ENCODE measurements at regions not wholly inside any gene's neighbourhood (a gene's known extent, or its start where the extent isn't known, plus 50 kb on each side); places are given as distances from the start of the nearest gene placed in this dataset.

DNA sequence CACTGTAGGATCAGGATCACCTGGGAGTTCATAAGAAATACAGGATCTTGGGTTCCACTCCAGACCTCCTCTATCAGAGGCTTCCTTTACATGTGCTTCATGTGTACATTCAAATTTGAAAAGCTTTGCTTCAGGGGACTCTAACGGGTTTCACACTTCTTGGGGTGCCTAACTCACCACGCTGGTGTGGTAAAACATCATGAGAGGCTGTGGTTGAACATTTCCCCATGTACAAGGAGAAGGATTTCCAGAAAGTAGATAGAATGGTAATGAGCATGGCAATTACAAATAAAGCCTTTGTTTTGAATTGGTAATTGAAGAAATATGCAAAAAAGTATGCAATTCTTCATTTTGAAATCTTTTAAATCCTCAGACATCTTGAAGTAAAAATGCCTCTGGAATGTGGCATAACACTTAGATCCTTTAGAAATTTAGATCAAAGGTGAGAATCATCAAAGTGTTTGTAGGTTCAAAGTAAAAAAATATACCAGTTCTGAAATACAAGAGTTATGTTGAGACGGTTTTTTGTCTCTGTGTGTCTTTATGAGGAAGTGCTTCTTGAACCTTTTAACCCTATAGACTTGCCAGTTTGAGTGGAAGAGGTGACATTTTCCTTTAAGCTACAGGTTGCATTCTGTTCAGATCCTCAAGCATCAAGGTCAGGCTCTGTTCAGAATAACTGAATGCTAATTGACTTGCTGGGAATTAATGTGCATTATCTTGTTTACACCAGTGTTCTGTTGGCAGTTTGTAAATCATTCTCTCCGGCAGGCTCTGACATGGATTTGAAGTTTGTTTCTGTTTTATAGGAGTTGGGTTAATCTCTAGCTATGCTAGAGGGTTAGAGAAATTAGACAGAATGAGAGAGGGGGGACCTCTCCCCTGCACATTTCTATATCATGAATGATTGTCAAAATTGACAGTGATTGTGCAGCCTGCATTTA, 415.3 kb downstream of the MAN2A1 start (continued):
- TF ChIP-seq, protein P1, sequence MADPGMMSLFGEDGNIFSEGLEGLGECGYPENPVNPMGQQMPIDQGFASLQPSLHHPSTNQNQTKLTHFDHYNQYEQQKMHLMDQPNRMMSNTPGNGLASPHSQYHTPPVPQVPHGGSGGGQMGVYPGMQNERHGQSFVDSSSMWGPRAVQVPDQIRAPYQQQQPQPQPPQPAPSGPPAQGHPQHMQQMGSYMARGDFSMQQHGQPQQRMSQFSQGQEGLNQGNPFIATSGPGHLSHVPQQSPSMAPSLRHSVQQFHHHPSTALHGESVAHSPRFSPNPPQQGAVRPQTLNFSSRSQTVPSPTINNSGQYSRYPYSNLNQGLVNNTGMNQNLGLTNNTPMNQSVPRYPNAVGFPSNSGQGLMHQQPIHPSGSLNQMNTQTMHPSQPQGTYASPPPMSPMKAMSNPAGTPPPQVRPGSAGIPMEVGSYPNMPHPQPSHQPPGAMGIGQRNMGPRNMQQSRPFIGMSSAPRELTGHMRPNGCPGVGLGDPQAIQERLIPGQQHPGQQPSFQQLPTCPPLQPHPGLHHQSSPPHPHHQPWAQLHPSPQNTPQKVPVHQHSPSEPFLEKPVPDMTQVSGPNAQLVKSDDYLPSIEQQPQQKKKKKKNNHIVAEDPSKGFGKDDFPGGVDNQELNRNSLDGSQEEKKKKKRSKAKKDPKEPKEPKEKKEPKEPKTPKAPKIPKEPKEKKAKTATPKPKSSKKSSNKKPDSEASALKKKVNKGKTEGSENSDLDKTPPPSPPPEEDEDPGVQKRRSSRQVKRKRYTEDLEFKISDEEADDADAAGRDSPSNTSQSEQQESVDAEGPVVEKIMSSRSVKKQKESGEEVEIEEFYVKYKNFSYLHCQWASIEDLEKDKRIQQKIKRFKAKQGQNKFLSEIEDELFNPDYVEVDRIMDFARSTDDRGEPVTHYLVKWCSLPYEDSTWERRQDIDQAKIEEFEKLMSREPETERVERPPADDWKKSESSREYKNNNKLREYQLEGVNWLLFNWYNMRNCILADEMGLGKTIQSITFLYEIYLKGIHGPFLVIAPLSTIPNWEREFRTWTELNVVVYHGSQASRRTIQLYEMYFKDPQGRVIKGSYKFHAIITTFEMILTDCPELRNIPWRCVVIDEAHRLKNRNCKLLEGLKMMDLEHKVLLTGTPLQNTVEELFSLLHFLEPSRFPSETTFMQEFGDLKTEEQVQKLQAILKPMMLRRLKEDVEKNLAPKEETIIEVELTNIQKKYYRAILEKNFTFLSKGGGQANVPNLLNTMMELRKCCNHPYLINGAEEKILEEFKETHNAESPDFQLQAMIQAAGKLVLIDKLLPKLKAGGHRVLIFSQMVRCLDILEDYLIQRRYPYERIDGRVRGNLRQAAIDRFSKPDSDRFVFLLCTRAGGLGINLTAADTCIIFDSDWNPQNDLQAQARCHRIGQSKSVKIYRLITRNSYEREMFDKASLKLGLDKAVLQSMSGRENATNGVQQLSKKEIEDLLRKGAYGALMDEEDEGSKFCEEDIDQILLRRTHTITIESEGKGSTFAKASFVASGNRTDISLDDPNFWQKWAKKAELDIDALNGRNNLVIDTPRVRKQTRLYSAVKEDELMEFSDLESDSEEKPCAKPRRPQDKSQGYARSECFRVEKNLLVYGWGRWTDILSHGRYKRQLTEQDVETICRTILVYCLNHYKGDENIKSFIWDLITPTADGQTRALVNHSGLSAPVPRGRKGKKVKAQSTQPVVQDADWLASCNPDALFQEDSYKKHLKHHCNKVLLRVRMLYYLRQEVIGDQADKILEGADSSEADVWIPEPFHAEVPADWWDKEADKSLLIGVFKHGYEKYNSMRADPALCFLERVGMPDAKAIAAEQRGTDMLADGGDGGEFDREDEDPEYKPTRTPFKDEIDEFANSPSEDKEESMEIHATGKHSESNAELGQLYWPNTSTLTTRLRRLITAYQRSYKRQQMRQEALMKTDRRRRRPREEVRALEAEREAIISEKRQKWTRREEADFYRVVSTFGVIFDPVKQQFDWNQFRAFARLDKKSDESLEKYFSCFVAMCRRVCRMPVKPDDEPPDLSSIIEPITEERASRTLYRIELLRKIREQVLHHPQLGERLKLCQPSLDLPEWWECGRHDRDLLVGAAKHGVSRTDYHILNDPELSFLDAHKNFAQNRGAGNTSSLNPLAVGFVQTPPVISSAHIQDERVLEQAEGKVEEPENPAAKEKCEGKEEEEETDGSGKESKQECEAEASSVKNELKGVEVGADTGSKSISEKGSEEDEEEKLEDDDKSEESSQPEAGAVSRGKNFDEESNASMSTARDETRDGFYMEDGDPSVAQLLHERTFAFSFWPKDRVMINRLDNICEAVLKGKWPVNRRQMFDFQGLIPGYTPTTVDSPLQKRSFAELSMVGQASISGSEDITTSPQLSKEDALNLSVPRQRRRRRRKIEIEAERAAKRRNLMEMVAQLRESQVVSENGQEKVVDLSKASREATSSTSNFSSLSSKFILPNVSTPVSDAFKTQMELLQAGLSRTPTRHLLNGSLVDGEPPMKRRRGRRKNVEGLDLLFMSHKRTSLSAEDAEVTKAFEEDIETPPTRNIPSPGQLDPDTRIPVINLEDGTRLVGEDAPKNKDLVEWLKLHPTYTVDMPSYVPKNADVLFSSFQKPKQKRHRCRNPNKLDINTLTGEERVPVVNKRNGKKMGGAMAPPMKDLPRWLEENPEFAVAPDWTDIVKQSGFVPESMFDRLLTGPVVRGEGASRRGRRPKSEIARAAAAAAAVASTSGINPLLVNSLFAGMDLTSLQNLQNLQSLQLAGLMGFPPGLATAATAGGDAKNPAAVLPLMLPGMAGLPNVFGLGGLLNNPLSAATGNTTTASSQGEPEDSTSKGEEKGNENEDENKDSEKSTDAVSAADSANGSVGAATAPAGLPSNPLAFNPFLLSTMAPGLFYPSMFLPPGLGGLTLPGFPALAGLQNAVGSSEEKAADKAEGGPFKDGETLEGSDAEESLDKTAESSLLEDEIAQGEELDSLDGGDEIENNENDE (IDR thresholded peaks at IDR 0.05; ENCODE audit: insufficient replicate concordance, low read length), result no peak
- TF ChIP-seq, protein P2, sequence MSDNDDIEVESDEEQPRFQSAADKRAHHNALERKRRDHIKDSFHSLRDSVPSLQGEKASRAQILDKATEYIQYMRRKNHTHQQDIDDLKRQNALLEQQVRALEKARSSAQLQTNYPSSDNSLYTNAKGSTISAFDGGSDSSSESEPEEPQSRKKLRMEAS (IDR thresholded peaks at IDR 0.05), result no peak
